C4-2B (cell line): ENCODE measurements at regions not wholly inside any gene's neighbourhood (a gene's known extent, or its start where the extent isn't known, plus 50 kb on each side); places are given as distances from the start of the nearest gene placed in this dataset.

Source experiments
- ZFX ChIP-seq: fragments of 450-650 bp; IDR thresholded peaks from 2 replicates; pipeline ENCODE4 v1.6.1; 2017
- TF ChIP-seq, protein P1 (sequence below): fragments of 450-650 bp; conservative IDR thresholded peaks from 2 replicates; pipeline ENCODE4 v1.5.1; 2017; ENCODE audit warnings: mild to moderate bottlenecking

DNA sequence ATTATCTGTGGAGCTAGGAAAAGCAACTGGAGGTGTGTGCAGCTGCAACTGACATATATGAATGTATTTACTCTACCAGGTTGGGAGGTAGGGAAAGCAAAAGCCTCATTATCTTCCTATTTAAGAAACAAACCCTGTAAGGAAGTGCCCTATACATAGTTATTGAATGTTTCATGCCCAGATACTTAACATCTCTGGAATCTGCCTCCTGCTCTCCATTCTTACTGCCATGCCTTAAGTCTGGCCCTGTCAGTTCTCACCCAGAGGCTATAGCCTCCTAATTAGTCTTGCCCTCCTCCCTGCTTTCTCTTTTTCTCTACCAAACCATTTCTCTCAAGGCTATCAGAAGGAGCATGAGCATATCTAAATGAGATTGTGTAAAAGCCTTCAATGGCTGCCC, 542.6 kb upstream of the LRRN3 start:
- TF ChIP-seq, protein P1, sequence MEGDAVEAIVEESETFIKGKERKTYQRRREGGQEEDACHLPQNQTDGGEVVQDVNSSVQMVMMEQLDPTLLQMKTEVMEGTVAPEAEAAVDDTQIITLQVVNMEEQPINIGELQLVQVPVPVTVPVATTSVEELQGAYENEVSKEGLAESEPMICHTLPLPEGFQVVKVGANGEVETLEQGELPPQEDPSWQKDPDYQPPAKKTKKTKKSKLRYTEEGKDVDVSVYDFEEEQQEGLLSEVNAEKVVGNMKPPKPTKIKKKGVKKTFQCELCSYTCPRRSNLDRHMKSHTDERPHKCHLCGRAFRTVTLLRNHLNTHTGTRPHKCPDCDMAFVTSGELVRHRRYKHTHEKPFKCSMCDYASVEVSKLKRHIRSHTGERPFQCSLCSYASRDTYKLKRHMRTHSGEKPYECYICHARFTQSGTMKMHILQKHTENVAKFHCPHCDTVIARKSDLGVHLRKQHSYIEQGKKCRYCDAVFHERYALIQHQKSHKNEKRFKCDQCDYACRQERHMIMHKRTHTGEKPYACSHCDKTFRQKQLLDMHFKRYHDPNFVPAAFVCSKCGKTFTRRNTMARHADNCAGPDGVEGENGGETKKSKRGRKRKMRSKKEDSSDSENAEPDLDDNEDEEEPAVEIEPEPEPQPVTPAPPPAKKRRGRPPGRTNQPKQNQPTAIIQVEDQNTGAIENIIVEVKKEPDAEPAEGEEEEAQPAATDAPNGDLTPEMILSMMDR: no peak
- TF ChIP-seq ZFX: no peak
